Endodermal cell (in vitro differentiated cells): ENCODE measurements at regions not wholly inside any gene's neighbourhood (a gene's known extent, or its start where the extent isn't known, plus 50 kb on each side); places are given as distances from the start of the nearest gene placed in this dataset.

Experiments used
- DNase-seq: peaks from one replicate; pipeline ENCODE4 v3.0.0-alpha.2; 2017
- H3K27ac ChIP-seq: 2 replicates; pipeline ENCODE4 v1.5.1; 2013; ENCODE audit warnings: mild to moderate bottlenecking, low read depth, low read length, moderate library complexity
- H3K27me3 ChIP-seq: 2 replicates; pipeline ENCODE4 v1.6.1; 2013; ENCODE audit warnings: mild to moderate bottlenecking, low read length, moderate library complexity; ENCODE audit not compliant: insufficient read depth, control insufficient read depth, poor library complexity, severe bottlenecking
- H3K36me3 ChIP-seq: 2 replicates; pipeline ENCODE4 v1.7.0; 2013; ENCODE audit warnings: mild to moderate bottlenecking, low read length, moderate library complexity; ENCODE audit not compliant: control insufficient read depth, insufficient read depth
- H3K4me1 ChIP-seq: one replicate; pipeline ENCODE4 v1.7.0; 2013; ENCODE audit warnings: low read length; ENCODE audit not compliant: control insufficient read depth, insufficient read depth
- H3K4me3 ChIP-seq: 2 replicates; pipeline ENCODE4 v1.5.1; 2013; ENCODE audit warnings: mild to moderate bottlenecking, low read length, moderate library complexity
- H3K9ac ChIP-seq: 2 replicates; pipeline ENCODE4 v1.6.1; 2013; ENCODE audit warnings: mild to moderate bottlenecking, low read length, moderate library complexity; ENCODE audit not compliant: poor library complexity, severe bottlenecking; ENCODE audit errors: extremely low read depth
- H3K9me3 ChIP-seq: 2 replicates; pipeline ENCODE4 v1.6.1; 2013; ENCODE audit warnings: mild to moderate bottlenecking, low read length, moderate library complexity; ENCODE audit not compliant: control insufficient read depth
- H3K27ac Mint-ChIP-seq: 2 replicates; pipeline ENCODE4 v1.8.0; 2020; ENCODE audit warnings: mixed read lengths
- H3K27me3 Mint-ChIP-seq: 2 replicates; pipeline ENCODE4 v1.8.0; 2021; ENCODE audit warnings: mild to moderate bottlenecking, mixed read lengths; ENCODE audit not compliant: insufficient read depth
- H3K36me3 Mint-ChIP-seq: 2 replicates; pipeline ENCODE4 v1.8.0; 2020; ENCODE audit warnings: low read depth, mixed read lengths
- H3K4me1 Mint-ChIP-seq: 2 replicates; pipeline ENCODE4 v1.8.0; 2020; ENCODE audit warnings: mixed read lengths
- H3K4me3 Mint-ChIP-seq: 2 replicates; pipeline ENCODE4 v1.8.0; 2020; ENCODE audit warnings: mild to moderate bottlenecking, moderate library complexity, mixed read lengths
- H3K9me3 Mint-ChIP-seq: 2 replicates; pipeline ENCODE4 v1.8.0; 2020; ENCODE audit warnings: mild to moderate bottlenecking, mixed read lengths
- CTCF ChIP-seq: fragments of 200-600 bp; sonication (generic); conservative IDR thresholded peaks from 2 replicates; pipeline ENCODE4 v1.5.0; 2021; ENCODE audit warnings: antibody characterized with exemption, mild to moderate bottlenecking
- WGBS, 2 experiments: methylation state at CpG; one replicate each; pipeline versions ENCODE4 v1.1.5 to v1.1.7; 2013; ENCODE audit warnings: missing lambda C conversion rate in 2 of 2, mixed read lengths in 1 of 2; ENCODE audit not compliant: insufficient coverage in 1 of 2, insufficient read length in 1 of 2; 5-methylcytosine and 5-hydroxymethylcytosine counted together

- DNase-seq, result no peak
- Histone ChIP-seq H3K9me3 (no peaks in the 10 kb centered on the region), H3K4me1 (no peaks in the 10 kb centered on the region), H3K27ac (no peak overlapping the region), H3K27me3 (peaks cover 49% of the 10 kb centered on the region), H3K36me3 (no peaks in the 10 kb centered on the region), H3K9ac (no peak overlapping the region), H3K4me3 (no peak overlapping the region)
- Mint-ChIP-seq H3K27me3 (peaks cover 65% of the 10 kb centered on the region), H3K27ac (no peak overlapping the region), H3K36me3 (no peaks in the 10 kb centered on the region), H3K9me3 (peaks cover 8% of the 10 kb centered on the region), H3K4me3 (no peak overlapping the region), H3K4me1 (no peaks in the 10 kb centered on the region)
- WGBS, 2 experiments, result 79 to 87% methylated on average over 9 to 10 of the region's 10 CpGs
- no peak for TF ChIP-seq CTCF
Observed at GRCh38 chr15:88365124-88365523, 102.1 kb downstream of the MRPL46 start.

- WGBS, 2 experiments, result 68 to 77% methylated on average over 2 to 4 of the region's 4 CpGs
- peaks cover 21% of the 10 kb centered on the region for H3K9me3 Mint-ChIP-seq
- no peak for DNase-seq
- Histone ChIP-seq H3K9me3 (peaks cover 17% of the 10 kb centered on the region), H3K27ac (no peak overlapping the region), H3K27me3 (peaks cover 59% of the 10 kb centered on the region), H3K36me3 (no peaks in the 10 kb centered on the region), H3K4me3 (no peak overlapping the region), H3K9ac (no peak overlapping the region), H3K4me1 (no peaks in the 10 kb centered on the region)
- no peaks in the 10 kb centered on the region for H3K4me1 Mint-ChIP-seq
- H3K4me3 Mint-ChIP-seq, result no peak overlapping the region
- no peaks in the 10 kb centered on the region for H3K36me3 Mint-ChIP-seq
- TF ChIP-seq CTCF, result no peak
- no peak overlapping the region for H3K27ac Mint-ChIP-seq
- peaks cover 81% of the 10 kb centered on the region for H3K27me3 Mint-ChIP-seq
Observed at GRCh38 chr15:88348579-88349230, 92.2 kb upstream of the NTRK3 start.

GRCh38 chr15:88345962-88346361 lies 89.4 kb upstream of the NTRK3 start:
- no peaks in the 10 kb centered on the region for H3K4me1 Mint-ChIP-seq
- Histone ChIP-seq H3K27me3 (peaks cover 76% of the 10 kb centered on the region), H3K4me3 (no peak overlapping the region), H3K36me3 (no peaks in the 10 kb centered on the region), H3K9ac (no peak overlapping the region), H3K27ac (no peak overlapping the region), H3K9me3 (no peaks in the 10 kb centered on the region), H3K4me1 (no peaks in the 10 kb centered on the region)
- H3K27ac Mint-ChIP-seq, result no peak overlapping the region
- no peaks in the 10 kb centered on the region for H3K36me3 Mint-ChIP-seq
- H3K4me3 Mint-ChIP-seq, result no peak overlapping the region
- no peak for DNase-seq
- H3K9me3 Mint-ChIP-seq, result no peaks in the 10 kb centered on the region
- peaks cover 78% of the 10 kb centered on the region for H3K27me3 Mint-ChIP-seq
- WGBS, 2 experiments, result 91 to 92% methylated on average over 3 to 4 of the region's 4 CpGs
- TF ChIP-seq CTCF, result no peak
